NCI-H69 (cell line): ENCODE measurements at regions not wholly inside any gene's neighbourhood (a gene's known extent, or its start where the extent isn't known, plus 50 kb on each side); places are given as distances from the start of the nearest gene placed in this dataset.

Experiments
- DNase-seq: peaks from one replicate; lab custom pipeline; 2025; lab: John Stamatoyannopoulos, UW

DNA sequence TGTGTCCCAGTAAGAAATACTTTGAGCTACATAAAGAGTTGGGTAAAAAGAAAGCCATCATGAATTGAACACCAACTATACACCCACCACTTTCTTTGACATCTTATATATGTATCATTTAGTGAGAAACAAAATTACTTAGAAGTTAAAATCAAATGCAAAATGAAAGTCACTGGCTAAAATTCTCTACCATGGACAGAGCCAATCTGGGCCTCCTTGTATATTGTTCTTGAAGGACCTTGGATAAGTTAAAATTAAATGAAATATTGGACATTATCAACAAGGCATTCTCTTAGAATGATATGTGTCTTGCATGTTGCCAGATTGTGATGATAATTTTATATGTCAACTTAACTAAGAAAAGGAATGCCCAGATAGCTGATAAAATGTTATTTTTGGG is 64.2 kb upstream of the CHL1 start:
- no peak for DNase-seq

DNA sequence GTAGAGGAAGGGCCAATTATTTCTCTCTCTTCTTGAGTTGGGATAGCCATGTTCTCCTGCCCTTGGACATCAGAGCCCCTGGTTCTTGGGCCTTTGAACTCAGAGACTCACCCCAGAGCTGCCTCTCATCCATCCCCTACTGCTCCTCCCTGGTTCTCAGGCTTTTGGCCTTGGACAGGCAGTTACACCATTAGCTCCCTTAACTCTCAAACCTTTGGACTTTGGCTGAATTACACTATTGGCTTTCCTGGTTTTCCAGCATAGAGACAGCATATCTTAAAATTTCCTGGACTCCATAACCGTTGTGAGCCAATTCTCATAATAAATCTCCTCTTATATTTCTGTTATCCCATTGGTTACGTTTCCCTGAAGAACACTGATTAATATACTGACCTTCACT is 63.7 kb upstream of the CHL1 start:
- no peak for DNase-seq

DNA sequence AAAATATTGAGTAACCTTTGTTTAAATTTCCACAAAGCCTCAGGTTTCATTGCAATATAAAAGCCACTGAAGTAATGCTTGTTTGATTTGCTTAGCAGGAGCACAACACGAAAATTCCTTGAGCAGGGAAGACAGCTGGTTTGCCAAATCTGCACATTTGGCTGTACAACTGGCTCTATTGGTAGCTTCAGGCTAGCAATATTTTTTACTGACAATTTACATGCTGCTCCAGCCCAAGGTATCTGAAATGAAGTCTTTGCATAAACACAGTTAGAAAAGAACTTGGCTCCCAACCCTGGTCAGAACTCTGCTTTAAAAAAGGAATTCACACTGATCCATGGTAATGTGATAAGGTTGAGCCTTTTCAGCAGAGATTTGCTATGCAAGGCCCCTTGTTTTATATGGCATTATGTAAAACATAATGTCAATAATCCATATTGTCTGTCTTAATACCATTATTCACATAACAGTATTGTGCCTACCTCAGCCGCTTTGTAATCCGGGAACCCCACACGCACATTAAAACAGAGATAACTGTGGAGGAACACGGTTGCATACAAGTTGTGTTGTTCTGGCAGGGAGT is 55.7 kb upstream of the CHL1 start:
- DNase-seq = no peak
